HG03066 (cell line): ENCODE measurements at regions not wholly inside any gene's neighbourhood (a gene's known extent, or its start where the extent isn't known, plus 50 kb on each side); places are given as distances from the start of the nearest gene placed in this dataset.

Source experiments
- ATAC-seq: cut with Tn5 transposase; IDR thresholded peaks from one replicate; pipeline ENCODE4 v1.9.1; 2021; ENCODE audit warnings: low read depth; ENCODE audit not compliant: unreplicated experiment

- ATAC-seq: no peak
These were observed 72.2 kb downstream of the PITPNM2 start for GRCh38 chr12:123078531-123079155.

- ATAC-seq: no peak
These were observed 72.8 kb downstream of the PITPNM2 start for GRCh38 chr12:123078120-123078465.

GRCh38 chr12:123077298-123078119 is 73.4 kb downstream of the PITPNM2 start:
- no peak for ATAC-seq

GRCh38 chr12:123076604-123077297 is 74.1 kb downstream of the PITPNM2 start:
- no peak for ATAC-seq

- no peak for ATAC-seq
These were observed 75.2 kb downstream of the PITPNM2 start for GRCh38 chr12:123075646-123076171.

GRCh38 chr12:123075087-123075645 is 75.7 kb downstream of the PITPNM2 start:
- no peak for ATAC-seq

GRCh38 chr12:123073962-123074801 is 76.7 kb downstream of the PITPNM2 start:
- no peak for ATAC-seq

- ATAC-seq: no peak
These were observed 77.6 kb downstream of the PITPNM2 start for GRCh38 chr12:123073292-123073691.

- ATAC-seq: no peak
These were observed 79.0 kb downstream of the PITPNM2 start for GRCh38 chr12:123071857-123072256.

GRCh38 chr12:123071099-123071800 is 79.6 kb downstream of the PITPNM2 start:
- ATAC-seq: no peak

GRCh38 chr12:123070267-123071081 is 80.4 kb downstream of the PITPNM2 start:
- ATAC-seq: no peak

GRCh38 chr12:123069436-123070266 is 81.2 kb downstream of the PITPNM2 start:
- no peak for ATAC-seq

GRCh38 chr12:123067654-123068053 is 83.2 kb downstream of the PITPNM2 start:
- no peak for ATAC-seq

GRCh38 chr12:123066384-123066710 is 84.5 kb downstream of the PITPNM2 start:
- no peak for ATAC-seq

GRCh38 chr12:123065676-123066383 is 85.1 kb downstream of the PITPNM2 start:
- ATAC-seq: no peak

GRCh38 chr12:123064885-123065619 is 84.6 kb downstream of the ARL6IP4 start:
- ATAC-seq: no peak

- no peak for ATAC-seq
These were observed 83.9 kb downstream of the ARL6IP4 start for GRCh38 chr12:123064366-123064765.
